Kidney (tissue), 13 donors: ENCODE measurements at regions not wholly inside any gene's neighbourhood (a gene's known extent, or its start where the extent isn't known, plus 50 kb on each side); places are given as distances from the start of the nearest gene placed in this dataset.

ENCODE experiments used
- DNase-seq, 5 donors: peaks; one replicate each; pipeline ENCODE4 v3.0.0-alpha.2; 2013 to 2020
- FAIRE-seq: peaks from 2 replicates; lab custom pipeline; 2012; peaks lifted over from hg19 to GRCh38; lab: Jason Lieb, UNC
- H3K27ac ChIP-seq, 2 donors: one replicate each; pipeline ENCODE4 v1.7.0; 2013; ENCODE audit warnings: low read depth in 2 of 2, low read length in 2 of 2, inconsistent platforms in 1 of 2
- H3K27me3 ChIP-seq: one replicate; pipeline ENCODE4 v1.7.1; 2013; ENCODE audit warnings: low read length, inconsistent platforms; ENCODE audit not compliant: control insufficient read depth, insufficient read depth
- H3K36me3 ChIP-seq, 3 donors: one replicate each; pipeline versions ENCODE4 v1.7.0 to v1.7.1; 2013; ENCODE audit warnings: low read length in 3 of 3, control low read depth in 1 of 3, inconsistent platforms in 1 of 3; ENCODE audit not compliant: insufficient read depth in 3 of 3, control insufficient read depth in 2 of 3
- H3K4me1 ChIP-seq, 3 donors: one replicate each; pipeline versions ENCODE4 v1.7.0 to v1.7.1; 2013; ENCODE audit warnings: low read length in 3 of 3, inconsistent platforms in 1 of 3, low read depth in 1 of 3; ENCODE audit not compliant: control insufficient read depth in 2 of 3, insufficient read depth in 2 of 3
- H3K4me3 ChIP-seq, 3 donors: one replicate each; pipeline versions ENCODE4 v1.7.0 to v1.8.1; 2013; ENCODE audit warnings: low read length in 3 of 3, control low read depth in 1 of 3, inconsistent platforms in 1 of 3
- H3K9ac ChIP-seq, 3 donors: one replicate each; pipeline versions ENCODE4 v1.7.0 to v1.7.1; 2013; ENCODE audit warnings: low read length in 3 of 3, control low read depth in 1 of 3, inconsistent platforms in 1 of 3
- H3K9me3 ChIP-seq, 3 donors: one replicate each; pipeline versions ENCODE4 v1.7.0 to v1.7.1; 2013; ENCODE audit warnings: low read length in 3 of 3, control low read depth in 1 of 3, inconsistent platforms in 1 of 3; ENCODE audit not compliant: control insufficient read depth in 2 of 3, insufficient read depth in 1 of 3
- intact Hi-C: fragments of 100-400 bp; cut with DNase I; formaldehyde crosslinking; loops from one replicate; pipeline ENCODE4 v1.11.1; 2022
- TF ChIP-seq, protein P1 (sequence below): IDR thresholded peaks from 3 replicates; pipeline ENCODE4 v1.5.1; 2012; ENCODE audit warnings: mild to moderate bottlenecking, moderate library complexity, borderline replicate concordance; ENCODE audit not compliant: insufficient read depth; ENCODE audit errors: extremely low read depth
- donor health status: control.
- donor health status: control.
- donor health status: control.
- donor health status: control.
- donor health status: control.
- donor health status: DM: yes; HTN: yes; CAD: no.
- donor health status: Normal renal cell carcinoma (clear cell type).

DNA sequence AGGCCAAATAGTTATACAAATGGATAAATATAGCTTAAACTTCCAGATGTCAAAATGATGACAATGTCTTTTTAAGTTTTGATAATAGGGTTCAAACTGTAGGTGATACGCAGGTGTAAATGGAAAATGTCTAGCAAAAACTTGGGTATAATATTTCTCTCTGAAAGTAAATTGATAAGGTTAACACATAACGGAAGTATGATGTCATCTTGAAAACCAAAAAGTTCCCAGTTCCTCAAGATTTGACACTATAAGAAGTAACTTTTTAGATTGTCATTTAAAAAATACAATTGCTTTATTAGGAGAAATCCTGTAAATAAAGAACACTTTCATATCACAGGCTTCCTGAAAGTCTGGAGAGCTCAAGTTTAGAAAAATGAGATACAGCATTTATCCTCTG is 483.4 kb downstream of the FRK start:
- intact Hi-C loops = no loop called here
- Histone ChIP-seq H3K36me3 (no peaks in the 10 kb centered on the region), H3K4me3 (no peak overlapping the region), H3K9ac (no peak overlapping the region), H3K27ac (no peak overlapping the region), H3K4me1 (no peaks in the 10 kb centered on the region), H3K27me3 (no peaks in the 10 kb centered on the region), H3K9me3 (no peaks in the 10 kb centered on the region)
- TF ChIP-seq, protein P1, sequence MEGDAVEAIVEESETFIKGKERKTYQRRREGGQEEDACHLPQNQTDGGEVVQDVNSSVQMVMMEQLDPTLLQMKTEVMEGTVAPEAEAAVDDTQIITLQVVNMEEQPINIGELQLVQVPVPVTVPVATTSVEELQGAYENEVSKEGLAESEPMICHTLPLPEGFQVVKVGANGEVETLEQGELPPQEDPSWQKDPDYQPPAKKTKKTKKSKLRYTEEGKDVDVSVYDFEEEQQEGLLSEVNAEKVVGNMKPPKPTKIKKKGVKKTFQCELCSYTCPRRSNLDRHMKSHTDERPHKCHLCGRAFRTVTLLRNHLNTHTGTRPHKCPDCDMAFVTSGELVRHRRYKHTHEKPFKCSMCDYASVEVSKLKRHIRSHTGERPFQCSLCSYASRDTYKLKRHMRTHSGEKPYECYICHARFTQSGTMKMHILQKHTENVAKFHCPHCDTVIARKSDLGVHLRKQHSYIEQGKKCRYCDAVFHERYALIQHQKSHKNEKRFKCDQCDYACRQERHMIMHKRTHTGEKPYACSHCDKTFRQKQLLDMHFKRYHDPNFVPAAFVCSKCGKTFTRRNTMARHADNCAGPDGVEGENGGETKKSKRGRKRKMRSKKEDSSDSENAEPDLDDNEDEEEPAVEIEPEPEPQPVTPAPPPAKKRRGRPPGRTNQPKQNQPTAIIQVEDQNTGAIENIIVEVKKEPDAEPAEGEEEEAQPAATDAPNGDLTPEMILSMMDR = no peak
- FAIRE-seq (no peak), DNase-seq (no peak)

DNA sequence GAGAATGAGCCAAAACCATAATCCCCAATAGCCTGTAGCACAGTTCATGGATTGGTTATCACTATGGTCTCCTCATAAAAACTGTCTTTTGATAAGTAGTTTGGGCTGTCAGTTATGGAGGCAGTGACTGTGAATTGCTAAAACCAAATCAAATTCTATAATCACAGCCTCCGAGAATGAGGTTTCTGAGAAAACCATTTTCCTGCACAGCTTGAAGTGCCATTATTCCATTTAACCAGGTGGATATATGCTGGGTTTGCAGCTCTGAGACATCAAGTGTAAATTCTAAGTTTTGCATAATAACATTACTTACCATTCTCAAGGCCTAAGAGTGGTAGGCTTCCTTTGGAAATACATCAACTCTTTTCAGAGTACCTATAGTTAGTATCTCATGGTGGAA is 485.4 kb downstream of the FRK start:
- DNase-seq = no peak
- Histone ChIP-seq H3K27me3 (no peaks in the 10 kb centered on the region), H3K27ac (no peak overlapping the region), H3K9me3 (no peaks in the 10 kb centered on the region), H3K4me3 (no peak overlapping the region), H3K36me3 (no peaks in the 10 kb centered on the region), H3K9ac (no peak overlapping the region), H3K4me1 (no peaks in the 10 kb centered on the region)
- no peak for FAIRE-seq
- intact Hi-C loops = no loop called here
- TF ChIP-seq, protein P1 = no peak

DNA sequence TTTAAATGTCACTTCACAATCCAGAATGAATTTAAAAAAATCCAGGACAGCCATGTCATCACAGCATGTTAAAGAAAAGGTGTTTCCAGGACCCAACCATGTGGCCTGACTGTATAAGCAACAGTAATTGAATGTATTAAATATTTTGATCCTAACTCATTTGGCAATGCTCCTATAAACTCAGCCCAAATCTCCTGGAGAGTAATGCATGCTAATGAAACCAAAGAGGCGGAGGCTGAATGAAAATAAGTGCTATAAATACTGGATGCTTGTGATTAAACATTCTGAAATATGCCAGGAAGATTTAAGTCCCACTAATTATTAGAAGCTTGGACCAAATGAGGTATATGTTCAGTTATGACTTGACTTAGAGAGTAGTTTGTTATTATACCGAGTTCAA is 486.8 kb downstream of the FRK start:
- H3K9me3 ChIP-seq = peaks cover 0 to 4% (median 0%) of the 10 kb centered on the region in 3 donors
- no peak overlapping the region for H3K4me3 ChIP-seq
- H3K36me3 ChIP-seq = no peaks in the 10 kb centered on the region
- intact Hi-C loops = no loop called here
- no peaks in the 10 kb centered on the region for H3K4me1 ChIP-seq
- H3K9ac ChIP-seq = no peak overlapping the region
- no peak overlapping the region for H3K27ac ChIP-seq
- H3K27me3 ChIP-seq = no peaks in the 10 kb centered on the region
- no peak for FAIRE-seq
- TF ChIP-seq, protein P1 = no peak
- DNase-seq = no peak

DNA sequence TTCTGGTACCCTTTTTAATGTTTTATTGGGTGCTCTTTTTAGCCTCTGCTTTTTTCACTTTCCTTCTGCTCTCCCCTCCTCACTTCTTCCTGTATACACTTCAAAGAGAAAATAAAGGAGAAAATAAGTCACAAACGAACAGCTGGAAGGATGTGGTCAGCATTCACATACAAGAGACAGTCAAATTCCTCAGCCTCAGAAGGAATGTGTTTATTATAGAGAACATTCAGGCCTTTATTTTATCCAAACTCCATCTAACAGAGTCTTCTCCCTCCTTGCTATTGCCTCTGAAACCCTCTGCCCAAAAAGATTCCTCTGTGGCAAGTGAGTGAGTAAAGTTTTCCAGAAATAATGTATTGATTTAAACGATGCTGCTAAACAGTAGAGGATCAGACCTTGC is 490.4 kb downstream of the FRK start:
- DNase-seq = no peak
- H3K27me3 ChIP-seq = no peaks in the 10 kb centered on the region
- intact Hi-C loops = no loop called here
- H3K9ac ChIP-seq = no peak overlapping the region
- TF ChIP-seq, protein P1 = no peak
- no peak overlapping the region for H3K27ac ChIP-seq
- H3K4me3 ChIP-seq = no peak overlapping the region
- H3K9me3 ChIP-seq = peaks cover 0 to 6% (median 0%) of the 10 kb centered on the region in 3 donors
- H3K36me3 ChIP-seq = no peaks in the 10 kb centered on the region
- FAIRE-seq = no peak
- H3K4me1 ChIP-seq = no peaks in the 10 kb centered on the region
